Chondrocyte (in vitro differentiated cells): ENCODE measurements at regions not wholly inside any gene's neighbourhood (a gene's known extent, or its start where the extent isn't known, plus 50 kb on each side); places are given as distances from the start of the nearest gene placed in this dataset.
"Not testable (repeated sequence)": the region's sequence is repeated elsewhere in the genome, so short reads cannot be mapped to it uniquely, and the experiment has no call there.

Source experiments
- DNase-seq: peaks from one replicate; pipeline ENCODE4 v3.0.0; 2021; ENCODE audit warnings: mixed read lengths, low spot score
- H3K27ac Mint-ChIP-seq: one replicate; pipeline ENCODE4 v1.8.0; 2021; ENCODE audit warnings: mild to moderate bottlenecking, moderate library complexity, mixed read lengths; ENCODE audit not compliant: unreplicated experiment
- H3K27me3 Mint-ChIP-seq: 2 replicates; pipeline ENCODE4 v1.8.0; 2021; ENCODE audit warnings: low read depth, mixed read lengths
- H3K36me3 Mint-ChIP-seq: 2 replicates; pipeline ENCODE4 v1.8.0; 2021; ENCODE audit warnings: low read depth, mixed read lengths
- H3K4me1 Mint-ChIP-seq: 2 replicates; pipeline ENCODE4 v1.8.0; 2021; ENCODE audit warnings: low read depth, mild to moderate bottlenecking, mixed read lengths
- H3K4me3 Mint-ChIP-seq: one replicate; pipeline ENCODE4 v1.8.0; 2021; ENCODE audit warnings: mild to moderate bottlenecking, moderate library complexity, mixed read lengths; ENCODE audit not compliant: unreplicated experiment
- H3K9me3 Mint-ChIP-seq: 2 replicates; pipeline ENCODE4 v1.8.0; 2021; ENCODE audit warnings: low read depth, mixed read lengths
- TF ChIP-seq, protein P1 (sequence below): fragments of 200-600 bp; sonication (generic); IDR thresholded peaks from 2 replicates; pipeline ENCODE4 v1.5.0; 2021; ENCODE audit warnings: antibody characterized with exemption, mild to moderate bottlenecking, moderate library complexity

DNA sequence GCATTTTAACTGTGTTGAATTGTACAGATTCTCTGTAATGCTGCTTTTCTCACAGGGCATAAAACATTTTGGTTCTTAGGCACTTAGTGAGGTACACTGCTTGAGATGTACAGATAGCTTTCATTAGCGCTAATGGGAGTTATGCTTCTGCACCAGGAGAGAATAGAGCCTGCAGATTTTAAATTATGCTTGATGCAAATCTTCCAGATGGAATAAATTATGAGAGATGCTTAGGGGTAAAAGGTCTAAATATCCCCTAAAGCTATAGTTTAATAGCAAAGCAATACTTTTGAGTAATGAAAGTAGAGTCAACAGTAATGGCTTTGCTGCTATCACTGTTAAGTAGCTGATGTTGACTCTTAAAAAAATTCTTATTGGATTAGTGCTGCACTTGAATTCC, 248.9 kb downstream of the S1PR1 start:
- TF ChIP-seq, protein P1, sequence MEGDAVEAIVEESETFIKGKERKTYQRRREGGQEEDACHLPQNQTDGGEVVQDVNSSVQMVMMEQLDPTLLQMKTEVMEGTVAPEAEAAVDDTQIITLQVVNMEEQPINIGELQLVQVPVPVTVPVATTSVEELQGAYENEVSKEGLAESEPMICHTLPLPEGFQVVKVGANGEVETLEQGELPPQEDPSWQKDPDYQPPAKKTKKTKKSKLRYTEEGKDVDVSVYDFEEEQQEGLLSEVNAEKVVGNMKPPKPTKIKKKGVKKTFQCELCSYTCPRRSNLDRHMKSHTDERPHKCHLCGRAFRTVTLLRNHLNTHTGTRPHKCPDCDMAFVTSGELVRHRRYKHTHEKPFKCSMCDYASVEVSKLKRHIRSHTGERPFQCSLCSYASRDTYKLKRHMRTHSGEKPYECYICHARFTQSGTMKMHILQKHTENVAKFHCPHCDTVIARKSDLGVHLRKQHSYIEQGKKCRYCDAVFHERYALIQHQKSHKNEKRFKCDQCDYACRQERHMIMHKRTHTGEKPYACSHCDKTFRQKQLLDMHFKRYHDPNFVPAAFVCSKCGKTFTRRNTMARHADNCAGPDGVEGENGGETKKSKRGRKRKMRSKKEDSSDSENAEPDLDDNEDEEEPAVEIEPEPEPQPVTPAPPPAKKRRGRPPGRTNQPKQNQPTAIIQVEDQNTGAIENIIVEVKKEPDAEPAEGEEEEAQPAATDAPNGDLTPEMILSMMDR: no peak
- Mint-ChIP-seq H3K9me3 (peaks cover 11% of the 10 kb centered on the region), H3K4me3 (no peak overlapping the region), H3K4me1 (no peaks in the 10 kb centered on the region), H3K27me3 (no peaks in the 10 kb centered on the region), H3K27ac (no peak overlapping the region), H3K36me3 (no peaks in the 10 kb centered on the region)
- no peak for DNase-seq

DNA sequence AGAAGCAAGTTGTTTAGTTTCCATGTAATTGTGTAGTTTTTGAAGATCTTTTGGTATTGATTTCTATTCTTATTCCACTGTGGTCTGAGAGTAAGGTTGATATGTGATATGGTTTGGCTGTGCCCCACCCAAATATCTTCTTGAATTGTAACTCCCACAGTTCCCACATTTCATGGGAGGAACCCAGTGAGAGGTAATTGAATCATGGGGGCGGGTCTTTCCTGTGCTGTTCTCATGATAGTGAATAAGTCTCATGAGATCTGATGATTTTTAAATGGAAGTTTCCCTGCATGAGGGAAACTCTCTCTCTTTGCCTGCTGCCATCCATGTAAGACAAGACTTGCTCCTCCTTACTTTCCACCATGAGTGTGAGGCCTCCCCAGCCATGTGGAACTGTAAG, 255.3 kb downstream of the S1PR1 start:
- not testable (repeated sequence) for H3K4me1 Mint-ChIP-seq, H3K36me3 Mint-ChIP-seq, DNase-seq, H3K27ac Mint-ChIP-seq, H3K27me3 Mint-ChIP-seq, H3K4me3 Mint-ChIP-seq
- H3K9me3 Mint-ChIP-seq: peaks cover 18% of the 10 kb centered on the region

DNA sequence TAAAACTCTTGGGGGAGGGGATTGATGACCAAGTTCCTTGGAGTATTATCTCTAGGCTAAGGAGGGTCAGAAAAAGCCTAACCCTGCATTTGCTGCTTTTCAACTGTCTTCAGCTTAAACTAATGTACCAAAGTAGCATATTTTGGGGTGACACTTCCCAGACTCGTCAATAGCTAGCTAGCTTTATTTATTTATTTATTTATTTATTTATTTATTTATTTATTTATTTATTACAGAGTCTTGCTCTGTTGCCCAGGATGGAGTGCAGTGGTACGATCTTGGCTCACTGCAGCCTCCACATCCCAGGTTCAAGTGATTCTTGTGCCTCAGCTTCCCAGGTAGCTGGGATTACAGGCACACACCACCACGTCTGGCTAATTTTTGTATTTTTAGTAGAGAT, 257.1 kb downstream of the S1PR1 start:
- not testable (repeated sequence) for H3K27me3 Mint-ChIP-seq, H3K27ac Mint-ChIP-seq, H3K4me3 Mint-ChIP-seq, H3K36me3 Mint-ChIP-seq, H3K4me1 Mint-ChIP-seq, DNase-seq
- H3K9me3 Mint-ChIP-seq: peaks cover 18% of the 10 kb centered on the region

DNA sequence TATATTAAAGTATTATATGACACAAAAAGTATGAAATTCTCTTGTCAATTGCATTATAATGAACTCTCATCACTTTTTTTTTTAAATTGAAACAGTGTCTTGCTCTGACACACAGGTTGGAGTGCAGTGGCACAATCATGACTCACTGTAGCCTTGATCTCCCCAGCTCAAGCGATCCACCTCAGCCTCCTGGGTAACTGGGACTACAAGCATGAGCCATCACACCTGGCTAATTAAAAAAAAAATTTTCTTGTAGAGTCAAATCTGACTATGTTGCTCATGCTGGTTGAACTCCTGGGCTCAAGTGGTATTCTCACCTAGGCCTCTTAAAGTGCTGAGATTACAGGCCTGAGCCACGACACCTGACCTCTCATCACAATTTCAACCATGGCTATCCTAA, 259.3 kb downstream of the S1PR1 start:
- Mint-ChIP-seq H3K4me1 (no peaks in the 10 kb centered on the region), H3K27ac (no peak overlapping the region), H3K36me3 (no peaks in the 10 kb centered on the region), H3K4me3 (no peak overlapping the region), H3K27me3 (no peaks in the 10 kb centered on the region), H3K9me3 (peaks cover 6% of the 10 kb centered on the region)
- TF ChIP-seq, protein P1: no peak
- no peak for DNase-seq

DNA sequence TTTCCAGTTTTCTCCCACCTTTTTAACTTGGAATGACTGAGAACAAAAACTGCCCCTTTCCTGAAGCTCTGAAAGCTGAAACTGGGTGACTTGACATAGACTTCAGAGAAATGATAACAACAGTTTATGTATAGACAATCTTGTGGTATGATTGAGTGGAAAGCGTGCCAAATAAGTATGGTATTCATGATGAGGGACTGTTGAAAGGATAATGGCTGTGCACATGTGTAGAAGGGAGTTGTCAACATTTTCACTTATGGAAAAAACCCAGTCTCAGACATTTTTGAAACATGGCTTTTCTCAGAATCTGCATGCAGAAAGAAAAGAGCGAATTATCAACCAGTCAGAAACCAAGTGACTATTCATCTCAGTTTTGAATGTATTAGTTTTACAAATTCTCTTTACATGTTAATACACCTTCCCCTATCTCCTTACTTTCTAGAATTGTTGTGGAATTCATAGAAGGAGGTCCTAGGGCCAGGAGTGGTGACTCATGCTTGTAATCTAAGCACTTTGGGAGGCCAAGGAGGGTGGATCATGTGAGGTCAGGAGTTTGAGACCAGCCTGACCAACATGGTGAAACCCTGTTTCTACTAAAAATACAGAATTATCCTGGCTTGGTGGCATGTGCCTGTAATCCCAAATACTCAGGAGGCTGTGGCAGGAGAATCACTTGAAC, 261.2 kb downstream of the S1PR1 start:
- Mint-ChIP-seq H3K4me1 (no peaks in the 10 kb centered on the region), H3K9me3 (no peaks in the 10 kb centered on the region)

DNA sequence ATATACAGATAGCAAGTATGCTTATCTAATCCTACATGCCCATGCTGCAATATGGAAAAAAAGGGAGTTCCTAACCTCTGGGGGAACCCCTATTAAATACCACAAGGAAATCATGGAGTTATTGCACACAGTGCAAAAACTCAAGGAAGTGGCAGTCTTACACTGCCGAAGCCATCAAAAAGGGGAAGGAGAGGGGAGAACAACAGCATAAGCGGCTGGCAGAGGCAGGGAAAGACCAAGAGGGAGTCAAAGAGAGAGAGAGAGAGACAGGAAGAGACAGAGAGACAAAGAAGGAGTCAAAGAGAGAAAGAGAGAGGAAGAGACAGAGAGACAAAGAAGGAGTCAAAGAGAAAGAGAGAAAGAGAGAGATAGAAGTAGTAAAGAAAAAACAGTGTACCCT, 267.3 kb downstream of the S1PR1 start:
- H3K4me3 Mint-ChIP-seq, H3K27me3 Mint-ChIP-seq, H3K36me3 Mint-ChIP-seq, H3K27ac Mint-ChIP-seq, H3K9me3 Mint-ChIP-seq, H3K4me1 Mint-ChIP-seq, DNase-seq: not testable (repeated sequence)

More for the DNA sequence above, 261.2 kb downstream of the S1PR1 start:
- Mint-ChIP-seq H3K36me3 (no peaks in the 10 kb centered on the region), H3K4me3 (no peak overlapping the region), H3K27ac (no peak overlapping the region), H3K27me3 (no peaks in the 10 kb centered on the region)
- DNase-seq: no peak
- TF ChIP-seq, protein P1: no peak

DNA sequence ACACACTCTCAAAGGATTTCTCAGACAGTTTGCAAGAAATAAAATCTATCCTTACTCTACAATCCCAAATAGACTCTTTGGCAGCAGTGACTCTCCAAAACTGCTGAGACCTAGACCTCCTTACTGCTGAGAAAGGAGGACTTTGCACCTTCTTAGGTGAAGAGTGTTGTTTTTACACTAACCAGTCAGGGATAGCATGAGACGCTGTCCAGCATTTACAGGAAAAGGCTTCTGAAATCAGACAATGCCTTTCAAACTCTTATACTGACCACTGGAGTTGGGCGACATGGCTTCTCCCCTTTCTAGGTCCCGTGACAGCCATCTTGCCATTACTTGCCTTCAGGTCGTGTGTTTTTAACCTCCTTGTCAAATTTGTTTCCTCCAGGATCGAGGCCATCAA, 268.4 kb downstream of the S1PR1 start:
- H3K9me3 Mint-ChIP-seq, H3K27ac Mint-ChIP-seq, DNase-seq, H3K4me3 Mint-ChIP-seq, H3K27me3 Mint-ChIP-seq, H3K4me1 Mint-ChIP-seq, H3K36me3 Mint-ChIP-seq: not testable (repeated sequence)
